Suppressor macrophage treated with lipopolysaccharide for 1 hour (primary cell): ENCODE measurements at regions not wholly inside any gene's neighbourhood (a gene's known extent, or its start where the extent isn't known, plus 50 kb on each side); places are given as distances from the start of the nearest gene placed in this dataset.
"Not testable (repeated sequence)": the region's sequence is repeated elsewhere in the genome, so short reads cannot be mapped to it uniquely, and the experiment has no call there.

ENCODE experiments used
- DNase-seq, 3 donors: peaks; one replicate each; pipeline ENCODE4 v3.0.0-alpha.2; 2020 to 2022

DNA sequence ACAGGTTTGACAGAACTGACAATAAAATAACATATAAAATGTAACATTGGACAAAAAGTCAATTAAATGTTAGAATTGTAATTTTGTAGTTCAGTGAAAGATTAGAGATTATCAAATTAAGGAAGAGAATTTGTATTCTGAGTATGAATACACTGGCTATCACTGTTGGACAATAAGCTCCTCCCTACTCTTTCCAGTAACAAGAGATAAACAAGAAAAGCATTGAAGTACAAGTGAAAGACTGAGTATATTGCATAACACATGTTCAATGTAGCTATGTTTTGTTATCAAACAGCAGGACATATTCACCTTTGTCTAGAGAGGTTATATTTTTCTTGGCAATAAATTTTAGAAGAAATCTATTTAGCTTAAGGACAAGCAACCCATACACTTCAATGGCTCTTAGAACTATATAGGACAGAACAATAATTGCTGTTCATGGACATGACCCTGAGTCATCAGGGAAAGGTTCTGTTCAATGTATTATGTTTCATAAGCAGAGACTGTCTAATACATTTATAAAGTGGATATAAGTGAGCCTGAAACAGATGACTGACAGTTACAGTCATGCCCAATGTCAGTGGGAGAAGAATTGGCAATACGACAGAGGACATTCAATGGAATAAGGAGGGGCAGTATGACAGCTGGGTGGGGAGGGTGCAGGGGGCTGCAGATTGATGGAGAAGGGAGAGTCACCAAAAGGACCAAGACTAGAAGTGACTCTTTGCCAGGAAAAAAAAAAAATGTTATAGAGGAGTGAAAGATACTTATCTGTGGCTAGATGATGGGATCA is 520.4 kb downstream of the FRK start:
- DNase-seq: no peak

DNA sequence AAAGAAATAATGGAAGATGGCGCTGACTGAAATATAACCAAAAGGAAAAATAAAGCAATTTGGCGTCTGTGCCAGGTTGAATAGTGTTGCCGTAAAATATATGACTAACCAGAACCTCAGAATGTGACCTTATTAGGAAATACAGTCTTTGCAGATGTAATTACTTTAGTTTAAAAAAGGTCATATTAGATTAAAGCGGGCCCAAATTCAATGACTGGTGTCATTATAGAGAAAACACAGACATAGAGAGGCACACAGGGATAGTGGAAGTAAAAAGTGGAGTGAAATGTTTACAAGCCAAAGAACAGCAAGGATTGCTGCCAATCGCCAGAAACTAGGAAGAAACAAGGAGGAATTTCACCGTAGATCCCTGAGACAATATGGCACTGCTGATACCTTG is 521.2 kb downstream of the FRK start:
- DNase-seq: no peak

DNA sequence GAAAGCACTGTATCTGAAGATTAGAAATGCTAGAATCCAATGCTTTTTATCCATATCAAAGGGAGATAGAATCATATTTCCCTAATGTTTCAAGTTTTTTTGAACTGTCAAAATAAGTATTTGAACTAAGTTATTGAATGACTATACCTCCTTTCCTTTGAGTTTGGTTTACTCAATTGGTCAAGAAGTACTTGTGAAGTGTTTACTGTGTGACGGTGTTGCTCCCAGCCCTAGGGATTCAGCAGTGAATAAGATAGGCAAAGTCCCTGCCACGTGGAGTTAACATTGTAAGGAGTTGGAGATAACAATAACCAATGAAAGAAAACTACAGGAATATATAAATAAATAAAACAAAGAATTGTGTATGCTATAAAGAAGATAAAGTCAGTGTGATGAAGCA is 535.9 kb downstream of the FRK start:
- no peak for DNase-seq

DNA sequence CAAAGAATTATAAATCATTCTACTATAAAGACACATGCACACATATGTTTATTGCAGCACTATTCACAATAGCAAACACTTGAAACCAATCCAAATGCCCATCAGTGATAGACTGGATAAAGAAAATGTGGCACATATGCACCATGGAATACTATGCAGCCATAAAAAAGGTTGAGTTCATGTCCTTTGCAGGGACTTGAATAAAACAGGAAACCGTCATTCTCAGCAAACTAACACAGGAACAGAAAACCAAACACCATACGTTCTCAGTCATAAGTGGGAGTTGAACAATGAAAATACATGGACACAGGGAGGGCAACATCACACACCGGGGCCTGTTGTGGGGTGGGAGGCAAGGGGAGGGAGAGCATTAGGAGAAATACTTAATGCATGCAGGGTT is 538.9 kb downstream of the FRK start:
- DNase-seq: not testable (repeated sequence)

- no peak for DNase-seq
These were observed 546.0 kb downstream of the FRK start for GRCh38 chr6:115514656-115515055.

DNA sequence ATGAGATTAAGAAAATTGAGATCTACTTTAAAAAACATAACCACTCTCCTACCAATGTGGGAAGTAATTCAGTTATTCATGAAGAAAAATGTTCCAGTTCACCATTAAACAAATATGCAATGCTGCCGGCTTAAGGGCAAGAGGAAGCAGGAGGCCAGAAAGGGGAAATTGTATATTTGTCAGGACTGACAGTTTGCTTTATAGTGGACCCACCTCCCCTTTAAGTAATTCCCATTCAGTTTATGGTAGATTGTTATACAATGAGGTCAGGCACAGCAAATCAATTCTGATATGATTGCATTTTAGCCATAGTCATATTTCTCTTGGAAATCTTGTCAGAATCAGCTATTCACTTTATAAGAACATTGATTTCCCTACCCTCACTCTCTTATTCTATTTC is 547.8 kb downstream of the FRK start:
- no peak for DNase-seq

- DNase-seq: no peak
These were observed 548.9 kb downstream of the FRK start for GRCh38 chr6:115511771-115512170.

- DNase-seq: not testable (repeated sequence)
These were observed 558.3 kb downstream of the FRK start for GRCh38 chr6:115502432-115502831.

DNA sequence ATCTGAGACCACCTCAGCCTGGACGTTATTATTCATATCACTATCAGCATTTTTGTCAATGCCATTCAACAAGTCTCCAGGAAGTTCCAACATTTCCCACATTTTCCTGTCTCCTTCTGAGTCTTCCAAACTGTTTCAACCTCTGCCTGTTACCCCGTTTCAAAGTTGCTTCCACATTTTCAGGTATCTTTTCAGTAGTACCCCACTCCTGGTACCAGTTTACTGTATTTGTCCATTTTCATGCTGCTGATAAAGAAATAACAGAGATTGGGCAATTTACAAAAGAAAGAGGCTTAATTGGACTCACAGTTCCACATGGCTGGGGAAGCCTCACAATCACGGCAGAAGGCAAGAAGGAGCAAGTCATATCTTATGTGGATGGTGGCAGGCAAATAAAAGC is 565.5 kb downstream of the FRK start:
- DNase-seq: no peak

GRCh38 chr6:115487331-115487730 is 573.4 kb downstream of the FRK start:
- DNase-seq: no peak

DNA sequence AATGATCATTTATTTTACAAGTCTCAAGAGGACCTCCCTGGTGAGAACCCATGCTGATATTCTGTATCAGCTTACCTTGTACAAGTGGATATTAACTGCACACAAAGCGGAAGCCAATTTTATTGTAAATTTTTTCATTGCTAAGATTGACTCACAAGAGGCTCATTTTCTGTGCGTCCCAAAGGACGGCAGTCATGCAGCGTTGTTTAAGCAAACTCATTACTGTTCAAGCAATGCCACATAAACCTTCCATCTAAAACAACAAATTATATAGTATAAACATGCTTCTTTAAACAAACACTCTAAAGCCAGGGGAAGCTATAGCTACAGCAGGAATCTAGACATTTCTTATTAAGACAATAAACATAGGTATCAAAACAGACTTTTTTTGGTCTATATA is 575.3 kb downstream of the FRK start:
- DNase-seq: no peak

DNA sequence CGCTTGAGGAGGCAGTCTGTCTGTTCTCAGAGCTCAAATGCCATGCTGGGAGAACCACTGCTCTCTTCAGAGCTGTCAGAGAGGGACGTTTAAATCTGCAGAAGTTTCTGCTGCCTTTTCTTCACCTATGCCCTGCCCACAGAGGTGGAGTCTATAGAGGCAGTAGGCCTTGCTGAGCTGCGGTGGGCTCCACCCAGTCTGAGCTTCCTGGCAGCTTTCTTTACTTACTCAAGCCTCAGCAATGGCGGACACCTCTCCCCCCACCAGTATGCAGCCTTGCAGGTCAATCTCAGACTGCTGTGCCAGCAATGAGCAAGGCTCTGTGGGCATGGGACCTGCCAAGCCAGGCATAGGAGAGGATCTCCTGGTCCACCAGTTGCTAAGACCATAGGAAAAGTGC is 580.1 kb downstream of the FRK start:
- not testable (repeated sequence) for DNase-seq

DNA sequence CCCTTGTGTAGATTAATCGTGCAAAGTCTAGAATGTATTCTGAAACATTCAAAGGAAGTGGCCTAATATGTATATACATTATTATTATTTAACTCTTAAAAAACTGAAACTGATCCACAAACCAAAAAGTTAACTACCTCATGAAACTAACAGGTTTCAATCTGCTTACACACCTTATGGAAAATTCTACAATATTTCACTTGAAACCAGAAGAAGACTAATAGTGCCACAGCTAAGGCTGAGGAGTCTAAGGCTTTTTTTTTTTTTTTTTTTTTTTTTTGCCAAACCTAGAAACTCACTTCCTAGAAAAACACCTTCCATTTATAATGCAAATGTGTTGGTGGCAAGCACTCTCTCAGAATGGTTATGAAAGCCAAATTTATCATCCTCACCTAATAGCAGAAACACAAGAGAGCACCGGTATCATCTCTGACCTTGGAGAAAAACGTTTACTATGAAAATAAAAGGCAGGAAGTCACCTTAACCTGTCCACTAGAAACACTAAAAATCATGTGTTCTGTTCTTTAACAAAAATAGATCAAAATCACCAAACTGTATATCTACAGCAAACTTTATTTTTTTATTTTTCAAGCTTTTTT is 586.1 kb downstream of the FRK start:
- no peak for DNase-seq

DNA sequence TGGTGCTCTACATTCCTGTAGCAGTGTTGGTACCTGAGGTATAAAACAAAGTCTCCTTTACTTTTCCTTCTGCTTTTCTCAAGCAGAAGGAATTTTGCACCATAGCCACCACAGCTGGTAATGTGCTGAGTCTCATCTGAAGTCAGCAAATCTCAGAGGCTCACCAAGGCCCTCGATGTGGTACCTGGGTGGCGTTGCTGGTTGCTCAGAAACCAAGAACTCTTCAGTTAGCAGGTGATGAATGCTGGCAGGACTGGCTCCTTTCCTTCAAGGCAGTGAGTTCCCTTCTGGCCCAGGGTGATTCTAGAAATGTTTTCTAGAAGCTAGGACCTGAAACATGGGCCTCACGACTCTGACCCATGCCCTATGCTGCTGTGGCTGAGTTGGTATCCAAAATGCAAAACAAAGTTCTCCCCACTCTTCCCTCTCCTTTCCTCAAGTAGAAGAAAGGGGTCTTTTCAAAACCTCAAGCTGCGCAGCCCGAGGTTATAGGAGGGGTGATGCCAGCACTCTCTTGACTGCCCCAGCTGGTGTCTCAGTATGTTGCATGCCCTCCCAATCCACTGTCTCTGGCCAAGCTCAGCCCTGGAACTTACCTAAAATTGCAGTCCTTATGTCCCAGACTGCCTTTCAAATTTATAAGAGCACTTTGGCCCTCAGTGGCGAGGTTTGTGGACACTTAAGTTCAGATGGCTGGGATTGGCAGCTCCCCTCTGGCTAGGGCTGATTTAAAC is 592.3 kb downstream of the FRK start:
- no peak for DNase-seq

DNA sequence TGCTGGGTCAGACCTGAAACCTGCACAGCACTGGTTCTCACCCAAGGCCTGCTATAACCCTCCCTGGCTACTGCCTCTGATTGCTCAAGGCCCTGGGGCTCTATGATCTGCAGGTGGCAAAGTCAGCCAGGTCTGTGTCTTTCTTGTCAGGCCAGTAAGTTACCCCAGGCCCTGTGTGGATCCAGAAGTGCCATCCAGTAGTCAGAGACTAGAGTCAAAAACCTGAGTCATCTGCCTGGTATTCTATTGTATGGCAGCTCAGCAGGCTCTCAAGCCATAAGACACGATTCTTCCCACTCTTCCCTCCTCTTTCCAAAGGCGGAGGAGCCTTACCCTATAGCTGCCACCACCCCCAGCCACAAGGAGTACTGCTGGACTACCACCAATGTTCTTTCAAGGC is 593.0 kb downstream of the FRK start:
- no peak for DNase-seq

GRCh38 chr6:115460913-115461312 is 599.8 kb downstream of the FRK start:
- no peak for DNase-seq

GRCh38 chr6:115456848-115457247 is 603.8 kb downstream of the FRK start:
- DNase-seq: no peak

- no peak for DNase-seq
These were observed 616.7 kb downstream of the FRK start for GRCh38 chr6:115443825-115444478.

DNA sequence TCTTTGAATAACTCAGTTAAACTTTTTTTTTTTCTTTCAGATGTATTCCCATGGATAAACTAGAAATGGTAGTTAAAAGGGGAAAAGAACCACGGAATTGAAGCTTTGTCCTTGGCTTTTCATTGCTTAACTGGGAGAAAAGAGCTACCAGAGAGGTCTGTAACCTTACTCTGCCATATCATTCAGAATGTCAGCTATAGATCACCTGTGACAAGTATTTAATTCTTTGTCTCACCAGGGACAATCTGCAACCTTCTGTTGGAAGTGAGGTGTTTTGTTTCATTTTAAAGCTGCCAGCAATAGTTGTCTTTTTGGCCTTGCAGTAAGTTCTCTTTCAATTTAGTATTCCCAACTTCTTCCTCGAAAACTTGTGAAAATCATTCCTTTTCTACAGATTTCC is 618.4 kb downstream of the FRK start:
- DNase-seq: no peak

DNA sequence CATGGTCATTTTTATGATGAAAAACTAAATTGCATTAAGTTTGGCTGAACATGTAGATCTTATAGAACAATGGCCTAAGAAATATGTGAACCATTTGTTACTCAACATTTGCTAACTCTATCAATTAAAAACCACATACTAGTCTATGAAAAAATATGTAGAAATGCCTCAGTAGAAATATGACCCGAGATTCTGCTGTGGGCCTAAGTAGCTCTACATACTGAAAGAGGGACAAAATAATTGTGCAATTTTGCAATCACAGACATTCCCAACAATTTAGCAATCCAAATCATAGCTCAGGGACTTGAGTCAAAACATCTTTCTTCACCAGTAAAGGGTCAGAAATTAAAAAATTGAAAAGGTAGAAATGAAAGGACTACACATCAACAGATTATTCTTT is 619.0 kb downstream of the FRK start:
- DNase-seq: no peak

- DNase-seq: no peak
These were observed 645.3 kb downstream of the FRK start for GRCh38 chr6:115415378-115415777.

DNA sequence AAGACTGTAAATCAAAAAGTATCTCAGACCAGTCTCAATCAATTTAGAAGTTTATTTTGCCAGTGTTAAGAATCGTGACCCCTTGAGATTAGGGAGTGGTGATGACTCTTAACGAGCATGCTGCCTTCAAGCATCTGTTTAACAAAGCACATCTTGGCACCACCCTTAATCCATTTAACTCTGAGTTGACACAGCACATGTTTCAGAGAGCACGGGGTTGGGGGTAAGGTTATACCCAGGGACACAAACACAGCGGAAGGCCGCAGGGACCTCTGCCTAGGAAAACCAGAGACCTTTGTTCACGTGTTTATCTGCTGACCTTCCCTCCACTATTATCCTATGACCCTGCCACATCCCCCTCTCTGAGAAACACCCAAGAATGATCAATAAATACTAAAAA is 645.8 kb downstream of the FRK start:
- DNase-seq: not testable (repeated sequence)

DNA sequence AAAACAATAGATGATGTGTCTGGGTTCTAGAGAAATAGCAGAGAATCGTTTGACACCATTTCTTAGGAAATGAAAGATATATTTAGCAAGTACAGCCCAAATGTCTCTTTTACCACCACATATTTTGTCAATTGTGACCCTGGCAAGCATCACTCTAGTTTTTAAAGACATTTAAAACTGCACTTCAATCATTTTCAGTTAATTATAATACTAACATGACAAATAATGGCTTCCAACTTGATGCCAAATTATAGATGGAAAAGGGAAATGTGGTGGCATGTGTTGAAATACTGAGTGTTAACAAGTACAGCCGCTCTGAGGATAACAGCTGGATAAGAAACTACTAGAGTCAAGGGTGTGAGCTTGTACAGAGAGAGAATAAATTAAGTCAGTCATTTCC is 648.9 kb downstream of the FRK start:
- no peak for DNase-seq

DNA sequence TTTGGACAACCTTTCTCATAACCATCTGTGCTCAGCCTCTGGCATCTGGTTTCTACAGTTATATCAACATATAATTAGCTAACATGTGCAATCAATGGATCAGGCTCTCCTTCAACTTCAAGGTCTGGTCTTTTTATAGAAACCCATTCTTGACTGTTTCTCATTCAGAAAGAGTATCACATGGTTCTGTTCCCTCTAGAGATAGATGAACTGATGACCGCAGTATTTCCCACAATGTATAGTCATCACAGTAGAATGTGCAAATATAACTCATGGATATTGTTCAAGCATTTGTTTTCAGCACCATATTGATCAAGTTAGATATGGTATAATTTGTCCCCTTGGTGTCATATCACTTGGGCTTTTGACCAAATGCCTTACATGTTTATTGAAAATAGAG is 656.2 kb downstream of the FRK start:
- no peak for DNase-seq
